Astrocyte of the spinal cord (primary cell): ENCODE measurements at regions not wholly inside any gene's neighbourhood (a gene's known extent, or its start where the extent isn't known, plus 50 kb on each side); places are given as distances from the start of the nearest gene placed in this dataset.

Experiments used
- DNase-seq: peaks from one replicate; pipeline ENCODE4 v3.0.0; 2011; ENCODE audit warnings: low read depth, low spot score
- H3K4me3 ChIP-seq: 2 replicates; pipeline ENCODE4 v1.5.1; 2011; ENCODE audit warnings: low read depth, mild to moderate bottlenecking, low read length, moderate library complexity
- in situ Hi-C: cut with HindIII; loops from 2 replicates; pipeline ENCODE4 v1.10.0; 2017; ENCODE audit warnings: low sequenced_read_pairs
- TF ChIP-seq, protein P1 (sequence below): IDR thresholded peaks from 2 replicates; pipeline ENCODE4 v1.5.1; 2012; ENCODE audit warnings: low read depth, mild to moderate bottlenecking, low read length, inconsistent platforms

- no peak for DNase-seq
- no peak overlapping the region for H3K4me3 ChIP-seq
- in situ Hi-C loops, result no loop called here
- TF ChIP-seq, protein P1, sequence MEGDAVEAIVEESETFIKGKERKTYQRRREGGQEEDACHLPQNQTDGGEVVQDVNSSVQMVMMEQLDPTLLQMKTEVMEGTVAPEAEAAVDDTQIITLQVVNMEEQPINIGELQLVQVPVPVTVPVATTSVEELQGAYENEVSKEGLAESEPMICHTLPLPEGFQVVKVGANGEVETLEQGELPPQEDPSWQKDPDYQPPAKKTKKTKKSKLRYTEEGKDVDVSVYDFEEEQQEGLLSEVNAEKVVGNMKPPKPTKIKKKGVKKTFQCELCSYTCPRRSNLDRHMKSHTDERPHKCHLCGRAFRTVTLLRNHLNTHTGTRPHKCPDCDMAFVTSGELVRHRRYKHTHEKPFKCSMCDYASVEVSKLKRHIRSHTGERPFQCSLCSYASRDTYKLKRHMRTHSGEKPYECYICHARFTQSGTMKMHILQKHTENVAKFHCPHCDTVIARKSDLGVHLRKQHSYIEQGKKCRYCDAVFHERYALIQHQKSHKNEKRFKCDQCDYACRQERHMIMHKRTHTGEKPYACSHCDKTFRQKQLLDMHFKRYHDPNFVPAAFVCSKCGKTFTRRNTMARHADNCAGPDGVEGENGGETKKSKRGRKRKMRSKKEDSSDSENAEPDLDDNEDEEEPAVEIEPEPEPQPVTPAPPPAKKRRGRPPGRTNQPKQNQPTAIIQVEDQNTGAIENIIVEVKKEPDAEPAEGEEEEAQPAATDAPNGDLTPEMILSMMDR, result no peak
Observed at GRCh38 chr17:73875346-73875745, 231.1 kb upstream of the SDK2 start.

DNA sequence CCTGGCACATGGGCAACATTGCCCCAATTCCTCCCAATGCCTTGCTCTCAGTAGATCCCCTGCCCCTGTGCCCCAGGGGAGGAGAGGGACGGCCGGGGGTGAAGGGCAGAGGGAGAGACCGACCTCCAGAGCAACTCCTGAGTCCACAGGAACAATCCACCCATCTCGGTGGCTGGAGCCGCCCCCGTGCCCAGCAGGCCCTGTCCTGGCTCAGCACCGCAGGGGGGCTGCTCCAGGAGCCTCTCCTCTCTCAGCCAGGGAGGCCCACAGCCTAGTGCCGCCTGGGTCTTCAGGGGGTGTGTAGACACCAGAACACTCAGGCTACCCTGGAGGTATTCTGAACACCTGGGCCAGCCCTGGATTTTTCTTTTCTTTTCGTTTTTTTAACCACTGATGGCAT lies 233.7 kb upstream of the SDK2 start:
- H3K4me3 ChIP-seq, result no peak overlapping the region
- in situ Hi-C loops, result no loop called here
- TF ChIP-seq, protein P1, result no peak
- no peak for DNase-seq

DNA sequence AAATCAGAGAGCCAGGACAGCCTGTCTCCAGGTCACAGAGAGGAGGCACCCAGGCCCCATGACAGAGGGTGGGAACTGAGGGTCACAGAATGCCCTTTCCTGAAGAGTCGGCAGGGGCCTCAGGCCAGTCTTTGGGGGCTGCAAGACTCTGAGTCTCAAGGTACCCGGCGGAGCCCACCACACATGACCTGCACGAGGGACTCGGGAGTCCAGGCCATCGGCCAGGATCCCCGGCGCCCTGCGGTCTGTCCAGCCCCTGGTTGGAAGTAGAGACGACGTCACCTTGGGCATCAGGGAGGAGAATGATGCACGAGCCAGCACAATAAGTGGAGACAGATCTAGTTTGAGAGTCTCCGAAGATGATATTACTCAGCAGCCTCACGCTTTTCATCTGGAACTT lies 234.7 kb upstream of the SDK2 start:
- in situ Hi-C loops, result no loop called here
- DNase-seq, result no peak
- TF ChIP-seq, protein P1, result no peak
- H3K4me3 ChIP-seq, result no peak overlapping the region

- in situ Hi-C loops, result no loop called here
- DNase-seq, result no peak
- no peak overlapping the region for H3K4me3 ChIP-seq
- TF ChIP-seq, protein P1, result no peak
Observed at GRCh38 chr17:73879987-73880386, 235.7 kb upstream of the SDK2 start.

DNA sequence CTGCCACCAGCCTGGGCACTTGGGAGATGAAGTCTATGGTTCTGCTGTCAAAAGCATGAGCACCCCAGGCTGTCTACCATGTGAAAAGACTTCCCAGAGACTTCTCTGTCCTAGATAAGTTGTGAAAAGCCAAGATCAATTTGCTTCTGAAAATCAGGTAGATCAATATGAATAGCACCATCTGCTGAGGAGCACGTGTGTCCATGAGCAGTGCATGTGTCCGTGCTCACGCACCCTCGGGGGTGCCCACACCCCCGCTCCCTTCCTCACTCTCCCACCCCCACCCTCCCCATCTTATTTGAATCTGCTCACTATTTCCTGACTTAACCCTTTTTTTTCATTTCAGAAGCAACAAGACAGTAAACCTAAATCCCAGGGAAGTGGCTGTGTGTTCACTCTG lies 238.3 kb upstream of the SDK2 start:
- no peak for DNase-seq
- TF ChIP-seq, protein P1, result no peak
- no peak overlapping the region for H3K4me3 ChIP-seq
- in situ Hi-C loops, result no loop called here

DNA sequence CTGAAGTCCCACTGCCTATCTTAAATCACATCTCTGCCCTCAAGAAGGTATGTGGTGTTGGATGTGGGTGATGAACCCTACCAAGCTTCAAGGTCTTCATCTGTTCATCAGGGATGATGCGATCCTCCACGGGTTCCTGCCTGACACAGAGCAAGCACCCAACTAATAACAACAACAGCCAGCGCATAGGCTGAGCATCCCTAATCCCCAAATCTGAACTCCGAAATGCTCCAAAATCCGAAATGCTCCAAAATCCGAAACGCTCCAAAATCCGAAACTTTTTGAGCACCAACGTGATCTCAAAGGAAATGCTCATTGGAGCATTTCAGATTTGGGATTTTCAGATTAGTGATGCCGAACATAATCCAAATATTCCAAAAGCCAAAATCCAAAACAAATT lies 238.9 kb upstream of the SDK2 start:
- no peak for DNase-seq
- TF ChIP-seq, protein P1, result no peak
- no peak overlapping the region for H3K4me3 ChIP-seq
- in situ Hi-C loops, result no loop called here

GRCh38 chr17:73887739-73888138 lies 243.5 kb upstream of the SDK2 start:
- H3K4me3 ChIP-seq, result no peak overlapping the region
- in situ Hi-C loops, result no loop called here
- DNase-seq, result no peak
- TF ChIP-seq, protein P1, result no peak
